ENCODE measurements at regions not wholly inside any gene's neighbourhood (a gene's known extent, or its start where the extent isn't known, plus 50 kb on each side); places are given as distances from the start of the nearest gene placed in this dataset.

- no peak for TF ChIP-seq ZFX (IDR thresholded peaks at IDR 0.05)
- peak; percentile 96 for TF ChIP-seq CTCF (conservative IDR thresholded peaks at IDR 0.05)
- no peak overlapping the region for H3K27ac ChIP-seq
These were observed 103.6 kb downstream of the LYZL1 start for GRCh38 chr10:29392376-29393021.

DNA sequence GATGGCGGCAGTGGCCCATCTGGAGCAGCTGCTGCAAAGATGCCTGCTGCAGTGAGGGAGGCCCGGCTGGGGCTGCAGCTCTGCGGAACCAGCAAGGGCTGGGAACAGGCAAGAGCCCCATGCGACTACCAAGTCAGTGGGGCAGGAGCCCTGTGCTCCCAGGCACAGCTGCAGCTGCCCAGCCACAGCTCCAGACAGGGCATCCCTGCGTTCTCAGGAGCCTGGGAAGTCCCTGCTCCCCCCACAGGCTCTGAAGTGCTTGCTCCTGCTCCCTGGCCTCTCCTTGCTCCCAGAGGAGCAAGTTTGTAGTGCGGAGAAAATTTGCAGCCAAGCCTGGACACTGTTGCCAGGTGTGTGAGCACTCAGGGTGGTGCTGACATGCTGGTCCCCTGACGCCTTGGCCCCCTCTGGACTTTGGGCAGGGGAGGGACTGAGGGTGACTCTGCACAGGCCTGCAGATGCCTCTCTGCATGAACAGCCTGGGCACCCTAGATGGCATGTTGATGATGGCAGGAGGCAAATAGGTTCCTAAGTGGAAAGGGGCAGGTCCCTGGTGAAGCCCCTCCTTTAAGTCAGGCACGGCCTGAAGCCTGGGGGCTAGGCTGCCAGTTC lies 105.6 kb downstream of the LYZL1 start:
- TF ChIP-seq CTCF (conservative IDR thresholded peaks at IDR 0.05) (no peak), ZFX (IDR thresholded peaks at IDR 0.05) (no peak)
- H3K27ac ChIP-seq = no peak overlapping the region

DNA sequence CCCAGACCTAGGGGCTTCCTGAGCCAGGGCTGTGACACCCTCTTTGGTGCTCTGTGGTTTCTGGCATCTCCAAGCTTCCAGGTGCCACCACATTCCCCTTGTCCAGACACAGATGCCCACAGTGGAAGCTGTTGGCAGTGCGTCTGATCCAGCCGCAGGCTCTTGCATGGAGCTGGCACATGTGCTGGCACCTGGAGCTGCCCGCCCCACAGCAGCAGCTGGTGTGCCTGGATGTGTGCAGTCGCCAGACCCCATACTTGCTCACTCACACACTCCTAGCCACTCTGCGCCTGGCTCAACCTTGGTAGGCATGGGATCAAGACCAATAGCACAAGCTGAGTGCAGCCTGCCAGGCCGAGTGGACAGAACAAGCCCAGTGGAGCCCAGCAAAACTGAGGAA lies 106.5 kb downstream of the LYZL1 start:
- no peak overlapping the region for H3K27ac ChIP-seq
- TF ChIP-seq CTCF (conservative IDR thresholded peaks at IDR 0.05) = no peak
- no peak for TF ChIP-seq ZFX (IDR thresholded peaks at IDR 0.05)

DNA sequence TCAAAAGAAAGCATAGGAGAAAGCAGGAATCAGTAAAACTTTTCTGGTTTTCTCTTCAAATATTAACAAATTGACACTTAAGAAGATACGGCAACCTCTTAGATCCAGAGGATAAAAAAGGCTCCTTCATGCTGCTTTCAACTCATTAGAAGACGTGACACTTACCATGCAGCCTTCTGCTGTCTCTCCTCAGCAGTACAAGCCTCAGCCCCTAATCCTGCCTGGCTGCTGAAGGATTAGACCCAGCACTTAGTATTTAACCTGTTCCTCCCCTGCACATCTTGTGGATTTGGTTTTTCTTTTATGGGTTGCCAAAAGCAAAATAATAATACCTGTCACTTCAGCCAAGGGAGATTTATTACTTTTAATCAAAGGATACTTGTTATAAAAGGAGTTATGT lies 108.4 kb downstream of the LYZL1 start:
- H3K27ac ChIP-seq = no peak overlapping the region
- TF ChIP-seq ZFX (IDR thresholded peaks at IDR 0.05) (no peak), CTCF (conservative IDR thresholded peaks at IDR 0.05) (no peak)

DNA sequence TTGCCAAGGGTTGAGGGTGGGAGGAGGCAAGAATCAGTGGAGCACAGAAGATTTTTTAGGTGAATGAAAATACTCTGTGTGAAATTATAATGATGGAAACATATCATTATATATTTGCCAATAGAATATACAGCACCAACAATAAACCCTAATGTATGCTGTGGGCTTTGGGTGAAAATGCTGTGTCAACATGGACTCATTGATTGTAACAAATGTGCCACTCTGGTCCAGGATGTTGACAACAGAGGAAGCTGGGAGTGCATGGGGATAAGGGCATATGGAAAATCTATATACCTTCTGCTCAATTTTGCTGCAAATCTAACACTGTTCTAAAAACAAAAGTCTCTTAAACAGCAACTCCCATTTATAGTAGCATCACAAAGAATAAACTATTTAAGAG lies 114.3 kb downstream of the LYZL1 start:
- no peak for TF ChIP-seq CTCF (conservative IDR thresholded peaks at IDR 0.05)
- TF ChIP-seq ZFX (IDR thresholded peaks at IDR 0.05) = no peak
- H3K27ac ChIP-seq = no peak overlapping the region

DNA sequence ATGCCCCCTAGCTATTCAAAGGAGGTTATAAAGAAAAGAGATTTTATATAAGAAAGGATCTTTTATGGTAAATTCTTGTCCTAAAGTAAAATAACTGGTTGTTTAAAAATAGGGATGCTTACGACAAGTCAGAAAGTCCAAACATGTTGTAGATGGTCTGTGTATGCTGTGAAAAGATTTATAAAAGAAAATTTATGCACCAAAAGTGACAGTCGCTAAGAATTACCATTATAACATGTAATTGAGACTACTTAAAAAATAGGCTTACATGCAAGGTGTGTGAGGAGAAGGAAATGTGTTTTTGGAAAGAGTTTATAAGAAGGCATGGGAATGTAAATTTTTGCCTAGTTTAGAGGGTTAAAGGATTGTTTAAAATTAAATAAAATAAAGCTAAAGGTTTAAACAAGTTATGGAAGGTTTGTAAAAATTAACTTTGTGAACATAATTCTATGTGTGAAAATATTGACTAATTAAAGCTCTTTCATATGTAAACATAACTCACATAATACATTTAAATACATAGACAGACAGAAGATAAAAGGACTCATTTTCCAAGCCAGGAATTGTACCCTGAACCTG lies 118.5 kb downstream of the LYZL1 start:
- TF ChIP-seq CTCF (conservative IDR thresholded peaks at IDR 0.05) = no peak
- TF ChIP-seq ZFX (IDR thresholded peaks at IDR 0.05) = no peak
- no peak overlapping the region for H3K27ac ChIP-seq

All from C4-2B (cell line).